LNCaP clone FGC (cell line): ENCODE measurements at regions not wholly inside any gene's neighbourhood (a gene's known extent, or its start where the extent isn't known, plus 50 kb on each side); places are given as distances from the start of the nearest gene placed in this dataset.

Experiments used
- DNase-seq: peaks from one replicate; pipeline ENCODE4 v3.0.0-alpha.2; 2011; ENCODE audit warnings: low read depth
- H3K4me3 ChIP-seq: 2 replicates; pipeline ENCODE4 v1.5.1; 2011; ENCODE audit warnings: mild to moderate bottlenecking, low read depth, low read length, control low read depth
- TF ChIP-seq, protein P1 (sequence below): IDR thresholded peaks from 2 replicates; pipeline ENCODE4 v1.5.1; 2012; ENCODE audit warnings: mild to moderate bottlenecking; ENCODE audit not compliant: control insufficient read depth, insufficient read depth; ENCODE audit errors: extremely low read depth

DNA sequence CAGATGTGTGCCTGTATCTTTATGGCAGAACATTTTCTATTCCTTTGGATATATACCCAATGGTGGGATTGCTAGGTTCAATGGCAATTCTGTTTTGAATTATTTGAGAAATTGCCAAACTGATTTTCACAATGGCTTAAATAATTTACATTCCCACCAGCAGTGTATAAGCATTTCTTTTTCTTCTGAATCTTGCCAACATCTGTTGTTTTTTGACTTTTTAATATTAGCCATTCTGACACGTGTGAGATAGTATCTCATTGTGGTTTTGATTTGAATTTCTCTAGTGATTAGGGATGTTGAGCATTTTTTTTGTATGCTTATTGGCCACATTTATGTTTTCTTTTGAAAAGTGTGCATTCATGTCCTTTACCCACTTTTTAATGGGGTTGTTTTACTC lies 864.3 kb upstream of the ADAMTS5 start:
- no peak overlapping the region for H3K4me3 ChIP-seq
- no peak for DNase-seq
- TF ChIP-seq, protein P1, sequence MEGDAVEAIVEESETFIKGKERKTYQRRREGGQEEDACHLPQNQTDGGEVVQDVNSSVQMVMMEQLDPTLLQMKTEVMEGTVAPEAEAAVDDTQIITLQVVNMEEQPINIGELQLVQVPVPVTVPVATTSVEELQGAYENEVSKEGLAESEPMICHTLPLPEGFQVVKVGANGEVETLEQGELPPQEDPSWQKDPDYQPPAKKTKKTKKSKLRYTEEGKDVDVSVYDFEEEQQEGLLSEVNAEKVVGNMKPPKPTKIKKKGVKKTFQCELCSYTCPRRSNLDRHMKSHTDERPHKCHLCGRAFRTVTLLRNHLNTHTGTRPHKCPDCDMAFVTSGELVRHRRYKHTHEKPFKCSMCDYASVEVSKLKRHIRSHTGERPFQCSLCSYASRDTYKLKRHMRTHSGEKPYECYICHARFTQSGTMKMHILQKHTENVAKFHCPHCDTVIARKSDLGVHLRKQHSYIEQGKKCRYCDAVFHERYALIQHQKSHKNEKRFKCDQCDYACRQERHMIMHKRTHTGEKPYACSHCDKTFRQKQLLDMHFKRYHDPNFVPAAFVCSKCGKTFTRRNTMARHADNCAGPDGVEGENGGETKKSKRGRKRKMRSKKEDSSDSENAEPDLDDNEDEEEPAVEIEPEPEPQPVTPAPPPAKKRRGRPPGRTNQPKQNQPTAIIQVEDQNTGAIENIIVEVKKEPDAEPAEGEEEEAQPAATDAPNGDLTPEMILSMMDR: no peak

DNA sequence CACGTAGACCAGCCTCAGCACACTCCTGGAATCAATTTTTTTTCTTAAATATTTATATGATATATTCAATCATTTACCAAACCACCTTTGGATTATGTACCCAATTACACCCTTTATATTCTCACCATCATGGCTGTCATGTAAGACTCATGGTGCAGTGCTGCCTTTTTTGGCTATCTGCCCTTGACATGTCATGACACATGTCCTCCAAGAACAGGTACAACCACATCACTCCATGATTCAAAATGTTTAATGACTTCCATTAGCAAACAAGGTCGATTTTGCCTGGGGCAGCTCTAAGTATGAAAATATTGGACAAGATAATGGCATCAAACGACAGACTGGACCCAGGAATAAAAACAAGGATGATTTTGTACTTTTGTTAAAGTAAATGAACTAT lies 861.1 kb upstream of the ADAMTS5 start:
- no peak overlapping the region for H3K4me3 ChIP-seq
- no peak for DNase-seq
- TF ChIP-seq, protein P1: no peak

DNA sequence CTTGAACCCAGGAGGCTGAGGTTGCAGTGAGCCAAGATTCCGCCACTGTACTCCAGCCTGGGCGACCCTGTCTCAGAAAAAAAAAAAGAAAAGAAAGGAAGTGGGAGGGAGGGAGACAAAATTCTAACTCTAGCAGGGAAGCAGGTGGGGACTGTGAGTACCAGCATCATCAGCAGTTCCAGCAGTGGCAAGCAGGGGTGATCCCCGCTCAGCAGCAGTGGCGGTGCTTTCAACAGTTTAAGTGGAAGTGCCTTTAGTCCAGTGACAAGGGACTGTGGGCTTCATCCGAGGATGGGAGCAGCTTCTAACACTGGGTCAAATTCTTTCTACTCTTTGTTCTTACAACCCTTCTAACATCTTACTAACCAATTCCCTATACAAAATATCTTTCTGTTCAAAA lies 858.1 kb upstream of the ADAMTS5 start:
- no peak overlapping the region for H3K4me3 ChIP-seq
- DNase-seq: no peak

GRCh38 chr21:27823652-27824201 lies 856.8 kb upstream of the ADAMTS5 start:
- TF ChIP-seq, protein P1: no peak
- H3K4me3 ChIP-seq: no peak overlapping the region
- DNase-seq: no peak

More for the DNA sequence above, 858.1 kb upstream of the ADAMTS5 start:
- TF ChIP-seq, protein P1: no peak

- DNase-seq: no peak
- TF ChIP-seq, protein P1: no peak
- no peak overlapping the region for H3K4me3 ChIP-seq
These were observed 853.5 kb upstream of the ADAMTS5 start for GRCh38 chr21:27820342-27820741.

GRCh38 chr21:27819299-27819698 lies 852.4 kb upstream of the ADAMTS5 start:
- no peak for DNase-seq
- TF ChIP-seq, protein P1: no peak

GRCh38 chr21:27818847-27819246 lies 852.0 kb upstream of the ADAMTS5 start:
- no peak overlapping the region for H3K4me3 ChIP-seq
- TF ChIP-seq, protein P1: no peak
- no peak for DNase-seq

More at GRCh38 chr21:27819299-27819698, 852.4 kb upstream of the ADAMTS5 start:
- no peak overlapping the region for H3K4me3 ChIP-seq
